H9 (cell line): ENCODE measurements at regions not wholly inside any gene's neighbourhood (a gene's known extent, or its start where the extent isn't known, plus 50 kb on each side); places are given as distances from the start of the nearest gene placed in this dataset.

Experiments
- DNase-seq: peaks from one replicate; pipeline ENCODE4 v3.0.0-alpha.2; 2017
- H2AFZ ChIP-seq: one replicate; pipeline ENCODE4 v1.6.1; 2013; ENCODE audit warnings: mild to moderate bottlenecking, low read length, control low read depth, moderate library complexity
- H2AK5ac ChIP-seq: 2 replicates; pipeline ENCODE4 v1.6.1; 2013; ENCODE audit warnings: low read length, control low read depth, mixed read lengths; ENCODE audit not compliant: insufficient read length
- H2BK120ac ChIP-seq: one replicate; pipeline ENCODE4 v1.6.1; 2013; ENCODE audit warnings: low read depth, mild to moderate bottlenecking, low read length, control low read depth, inconsistent platforms; ENCODE audit not compliant: poor library complexity, severe bottlenecking
- H2BK12ac ChIP-seq: 2 replicates; pipeline ENCODE4 v1.6.1; 2013; ENCODE audit warnings: low read length, control low read depth, mixed read lengths, low read depth; ENCODE audit not compliant: insufficient read length
- H2BK15ac ChIP-seq: 2 replicates; pipeline ENCODE4 v1.6.1; 2013; ENCODE audit warnings: low read depth, low read length, control low read depth
- H2BK20ac ChIP-seq: one replicate; pipeline ENCODE4 v1.6.1; 2013; ENCODE audit warnings: low read depth, mild to moderate bottlenecking, low read length, control low read depth, inconsistent platforms; ENCODE audit not compliant: poor library complexity, severe bottlenecking
- H2BK5ac ChIP-seq: 2 replicates; pipeline ENCODE4 v1.6.1; 2013; ENCODE audit warnings: low read length, control low read depth, mixed read lengths; ENCODE audit not compliant: insufficient read length
- H3K14ac ChIP-seq: 2 replicates; pipeline ENCODE4 v1.6.1; 2013; ENCODE audit warnings: low read length, control low read depth; ENCODE audit not compliant: insufficient read depth
- H3K18ac ChIP-seq: 2 replicates; pipeline ENCODE4 v1.6.1; 2013; ENCODE audit warnings: low read depth, mild to moderate bottlenecking, mixed read lengths, low read length, control low read depth; ENCODE audit not compliant: insufficient read length
- H3K23ac ChIP-seq: 2 replicates; pipeline ENCODE4 v1.6.1; 2013; ENCODE audit warnings: low read length, control low read depth, mixed read lengths, low read depth; ENCODE audit not compliant: insufficient read length
- H3K23me2 ChIP-seq: 2 replicates; pipeline ENCODE4 v1.6.1; 2013; ENCODE audit warnings: low read depth, mild to moderate bottlenecking, mixed read lengths, low read length, control low read depth; ENCODE audit not compliant: insufficient read length, poor library complexity, severe bottlenecking
- H3K27ac ChIP-seq: 2 replicates; pipeline ENCODE4 v1.5.1; 2013; ENCODE audit warnings: low read length, control low read depth, mixed read lengths, low read depth; ENCODE audit not compliant: insufficient read length
- H3K27me3 ChIP-seq: 2 replicates; pipeline ENCODE4 v1.6.1; 2013; ENCODE audit warnings: low read length, control low read depth, inconsistent platforms; ENCODE audit not compliant: insufficient read depth
- H3K4ac ChIP-seq: 2 replicates; pipeline ENCODE4 v1.6.1; 2013; ENCODE audit warnings: low read depth, mild to moderate bottlenecking, control low read depth, inconsistent platforms, low read length, moderate library complexity
- H3K4me1 ChIP-seq: 2 replicates; pipeline ENCODE4 v1.6.1; 2013; ENCODE audit warnings: low read length, control low read depth, inconsistent platforms; ENCODE audit not compliant: insufficient read depth
- H3K4me2 ChIP-seq: 2 replicates; pipeline ENCODE4 v1.6.1; 2013; ENCODE audit warnings: low read length, control low read depth, mixed read lengths; ENCODE audit not compliant: insufficient read length, insufficient read depth
- H3K56ac ChIP-seq: 2 replicates; pipeline ENCODE4 v1.6.1; 2013; ENCODE audit warnings: low read depth, mild to moderate bottlenecking, mixed read lengths, low read length, control low read depth; ENCODE audit not compliant: insufficient read length
- H3K79me1 ChIP-seq: 2 replicates; pipeline ENCODE4 v1.6.1; 2013; ENCODE audit warnings: low read depth, mild to moderate bottlenecking, moderate library complexity, low read length, control low read depth, inconsistent platforms; ENCODE audit not compliant: insufficient read depth, poor library complexity, severe bottlenecking
- H3K79me2 ChIP-seq: 2 replicates; pipeline ENCODE4 v1.6.1; 2013; ENCODE audit warnings: low read length, control low read depth, inconsistent platforms; ENCODE audit not compliant: insufficient read depth
- H3K9ac ChIP-seq: 2 replicates; pipeline ENCODE4 v1.6.1; 2013; ENCODE audit warnings: low read length, control low read depth, mixed read lengths; ENCODE audit not compliant: insufficient read length; ENCODE audit errors: extremely low read depth
- H3K9me3 ChIP-seq: one replicate; pipeline ENCODE4 v1.6.1; 2013; ENCODE audit warnings: low read depth, low read length, inconsistent platforms; ENCODE audit not compliant: control insufficient read depth
- H3T11ph ChIP-seq: one replicate; pipeline ENCODE4 v1.6.1; 2013; ENCODE audit warnings: mild to moderate bottlenecking, low read length, control low read depth, inconsistent platforms
- H4K20me1 ChIP-seq: one replicate; pipeline ENCODE4 v1.6.1; 2013; ENCODE audit not compliant: control insufficient read depth, insufficient read length, insufficient read depth
- H4K5ac ChIP-seq: 2 replicates; pipeline ENCODE4 v1.6.1; 2013; ENCODE audit warnings: low read depth, mild to moderate bottlenecking, mixed read lengths, low read length, control low read depth; ENCODE audit not compliant: insufficient read length
- H4K8ac ChIP-seq: replicated peaks from 2 replicates; pipeline ENCODE4 v1.6.1; 2013; ENCODE audit warnings: low read length, control low read depth, mixed read lengths, low read depth; ENCODE audit not compliant: insufficient read length
- H4K91ac ChIP-seq: 2 replicates; pipeline ENCODE4 v1.6.1; 2013; ENCODE audit warnings: low read depth, mild to moderate bottlenecking, moderate library complexity, mixed read lengths, low read length, control low read depth; ENCODE audit not compliant: insufficient read length
- H3K27ac Mint-ChIP-seq, 3 experiments: 2 replicates in 2 of 3; 3 replicates in 1 of 3; pipeline ENCODE4 v1.8.0; 2020 to 2021; ENCODE audit warnings: mixed read lengths in 3 of 3, mild to moderate bottlenecking in 1 of 3, moderate library complexity in 1 of 3
- H3K27me3 Mint-ChIP-seq: 2 replicates; pipeline ENCODE4 v1.8.0; 2021; ENCODE audit warnings: low read depth, mild to moderate bottlenecking, moderate library complexity, mixed read lengths
- H3K36me3 Mint-ChIP-seq, 3 experiments: 2 replicates in 2 of 3; 3 replicates in 1 of 3; pipeline ENCODE4 v1.8.0; 2020 to 2021; ENCODE audit warnings: low read depth in 3 of 3, mixed read lengths in 3 of 3; ENCODE audit not compliant: insufficient read depth in 1 of 3
- H3K4me1 Mint-ChIP-seq, 2 experiments: 2 replicates each; pipeline ENCODE4 v1.8.0; 2020; ENCODE audit warnings: mixed read lengths in 2 of 2
- H3K4me3 Mint-ChIP-seq, 2 experiments: 2 replicates in 1 of 2; 3 replicates in 1 of 2; pipeline ENCODE4 v1.8.0; 2020 to 2021; ENCODE audit warnings: mild to moderate bottlenecking in 2 of 2, mixed read lengths in 2 of 2, moderate library complexity in 1 of 2
- H3K9me3 Mint-ChIP-seq, 2 experiments: 2 replicates in 1 of 2; 3 replicates in 1 of 2; pipeline ENCODE4 v1.8.0; 2020; ENCODE audit warnings: mild to moderate bottlenecking in 2 of 2, mixed read lengths in 2 of 2, moderate library complexity in 1 of 2
- WGBS: extraction: QIAGEN DNeasy Blood & Tissue Kit; methylation state at CpG from one replicate; pipeline ENCODE4 v1.1.7; 2013; ENCODE audit warnings: missing lambda C conversion rate, low lambda C conversion rate, mixed read lengths; ENCODE audit not compliant: insufficient read length; ENCODE audit errors: extremely low coverage; 5-methylcytosine and 5-hydroxymethylcytosine counted together
- TF ChIP-seq, protein P1 (sequence below): fragments of 200-600 bp; sonication (generic); conservative IDR thresholded peaks from 3 replicates; pipeline ENCODE4 v1.8.0; 2021; ENCODE audit warnings: antibody characterized with exemption, mild to moderate bottlenecking

DNA sequence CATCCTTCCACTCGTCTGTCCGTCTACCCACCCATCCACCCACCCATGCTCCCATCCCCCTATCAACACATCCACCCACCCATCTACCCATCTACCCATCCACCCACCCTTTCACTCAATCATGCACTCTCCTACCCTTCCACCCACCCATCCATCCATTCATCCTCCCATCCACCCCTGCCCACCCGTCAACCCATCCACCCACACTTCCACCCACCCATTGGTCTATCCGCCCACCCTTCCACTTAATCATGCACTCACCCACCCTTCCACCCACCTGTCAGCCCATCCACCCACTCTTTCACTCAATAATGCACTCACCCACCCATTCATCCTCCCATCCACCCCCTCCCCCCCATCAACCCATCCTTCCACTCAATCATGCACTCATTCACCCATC, 250.0 kb upstream of the EEF2KMT start:
- no peak overlapping the region for H3K4me2 ChIP-seq
- H2BK5ac ChIP-seq: no peak overlapping the region
- no peaks in the 10 kb centered on the region for H3K79me2 ChIP-seq
- no peaks in the 10 kb centered on the region for H3K79me1 ChIP-seq
- TF ChIP-seq, protein P1, sequence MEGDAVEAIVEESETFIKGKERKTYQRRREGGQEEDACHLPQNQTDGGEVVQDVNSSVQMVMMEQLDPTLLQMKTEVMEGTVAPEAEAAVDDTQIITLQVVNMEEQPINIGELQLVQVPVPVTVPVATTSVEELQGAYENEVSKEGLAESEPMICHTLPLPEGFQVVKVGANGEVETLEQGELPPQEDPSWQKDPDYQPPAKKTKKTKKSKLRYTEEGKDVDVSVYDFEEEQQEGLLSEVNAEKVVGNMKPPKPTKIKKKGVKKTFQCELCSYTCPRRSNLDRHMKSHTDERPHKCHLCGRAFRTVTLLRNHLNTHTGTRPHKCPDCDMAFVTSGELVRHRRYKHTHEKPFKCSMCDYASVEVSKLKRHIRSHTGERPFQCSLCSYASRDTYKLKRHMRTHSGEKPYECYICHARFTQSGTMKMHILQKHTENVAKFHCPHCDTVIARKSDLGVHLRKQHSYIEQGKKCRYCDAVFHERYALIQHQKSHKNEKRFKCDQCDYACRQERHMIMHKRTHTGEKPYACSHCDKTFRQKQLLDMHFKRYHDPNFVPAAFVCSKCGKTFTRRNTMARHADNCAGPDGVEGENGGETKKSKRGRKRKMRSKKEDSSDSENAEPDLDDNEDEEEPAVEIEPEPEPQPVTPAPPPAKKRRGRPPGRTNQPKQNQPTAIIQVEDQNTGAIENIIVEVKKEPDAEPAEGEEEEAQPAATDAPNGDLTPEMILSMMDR: no peak
- Mint-ChIP-seq H3K4me1 (peaks cover 10 to 16% of the 10 kb centered on the region in 2 experiments; a peak in 3 of 4 replicates), H3K36me3 (no peaks in the 10 kb centered on the region), H3K27me3 (peaks cover 2% of the 10 kb centered on the region), H3K4me3 (no peak overlapping the region), H3K9me3 (no peaks in the 10 kb centered on the region), H3K27ac (no peak overlapping the region)
- H3K56ac ChIP-seq: no peak overlapping the region
- DNase-seq: no peak
- H4K91ac ChIP-seq: no peak overlapping the region
- no peaks in the 10 kb centered on the region for H3K23me2 ChIP-seq
- H3K27ac ChIP-seq: no peak overlapping the region
- no peak overlapping the region for H2BK15ac ChIP-seq
- no peak overlapping the region for H3K9ac ChIP-seq
- no peaks in the 10 kb centered on the region for H4K20me1 ChIP-seq
- no peaks in the 10 kb centered on the region for H3K9me3 ChIP-seq
- no peak overlapping the region for H3K14ac ChIP-seq
- H4K8ac ChIP-seq: no peak overlapping the region
- H2BK12ac ChIP-seq: no peak overlapping the region
- no CpG with 5 or more reads among the region's 4 CpGs for WGBS
- H3K18ac ChIP-seq: no peak overlapping the region
- H3T11ph ChIP-seq: no peak overlapping the region
- H3K4me1 ChIP-seq: no peaks in the 10 kb centered on the region; the same call in 1 of the 2 replicates
- H2BK20ac ChIP-seq: no peak overlapping the region
- H2BK120ac ChIP-seq: no peak overlapping the region
- no peak overlapping the region for H3K4ac ChIP-seq
- no peak overlapping the region for H3K23ac ChIP-seq
- H4K5ac ChIP-seq: no peak overlapping the region
- H2AK5ac ChIP-seq: no peak overlapping the region
- H2AFZ ChIP-seq: no peak overlapping the region
- no peaks in the 10 kb centered on the region for H3K27me3 ChIP-seq
